DLD1 (cell line): ENCODE measurements at regions not wholly inside any gene's neighbourhood (a gene's known extent, or its start where the extent isn't known, plus 50 kb on each side); places are given as distances from the start of the nearest gene placed in this dataset.

Experiments
- in situ Hi-C: cut with HindIII; loops from 2 replicates; pipeline ENCODE4 v1.10.0; 2017; ENCODE audit warnings: low sequenced_read_pairs

GRCh38 chr7:81648716-81649115, 121.1 kb downstream of the HGF start:
- in situ Hi-C loops = no loop called here

GRCh38 chr7:81645435-81645834, 124.4 kb downstream of the HGF start:
- in situ Hi-C loops = no loop called here

- in situ Hi-C loops = no loop called here
These were observed 128.0 kb downstream of the HGF start for GRCh38 chr7:81641873-81642272.

- in situ Hi-C loops = no loop called here
These were observed 131.6 kb downstream of the HGF start for GRCh38 chr7:81638198-81638597.

- in situ Hi-C loops = no loop called here
These were observed 132.3 kb downstream of the HGF start for GRCh38 chr7:81637534-81637933.

GRCh38 chr7:81632418-81632817, 137.4 kb downstream of the HGF start:
- in situ Hi-C loops = no loop called here

GRCh38 chr7:81630600-81630999, 139.2 kb downstream of the HGF start:
- in situ Hi-C loops = no loop called here

GRCh38 chr7:81629702-81630101, 140.1 kb downstream of the HGF start:
- in situ Hi-C loops = no loop called here

GRCh38 chr7:81628951-81629350, 140.9 kb downstream of the HGF start:
- in situ Hi-C loops = no loop called here

- in situ Hi-C loops = no loop called here
These were observed 142.1 kb downstream of the HGF start for GRCh38 chr7:81627536-81628287.

GRCh38 chr7:81626008-81626407, 143.8 kb downstream of the HGF start:
- in situ Hi-C loops = no loop called here

GRCh38 chr7:81624650-81625631, 144.9 kb downstream of the HGF start:
- in situ Hi-C loops = no loop called here

GRCh38 chr7:81624021-81624592, 145.7 kb downstream of the HGF start:
- in situ Hi-C loops = no loop called here

- in situ Hi-C loops = no loop called here
These were observed 146.5 kb downstream of the HGF start for GRCh38 chr7:81623251-81623855.

GRCh38 chr7:81621893-81622292, 148.0 kb downstream of the HGF start:
- in situ Hi-C loops = no loop called here

- in situ Hi-C loops = no loop called here
These were observed 151.3 kb downstream of the HGF start for GRCh38 chr7:81618396-81619014.

GRCh38 chr7:81616951-81617350, 152.9 kb downstream of the HGF start:
- in situ Hi-C loops = no loop called here

- in situ Hi-C loops = no loop called here
These were observed 158.0 kb downstream of the HGF start for GRCh38 chr7:81611805-81612204.

GRCh38 chr7:81611040-81611439, 158.8 kb downstream of the HGF start:
- in situ Hi-C loops = no loop called here

GRCh38 chr7:81608748-81609382, 161.0 kb downstream of the HGF start:
- in situ Hi-C loops = no loop called here
